HG03575 (cell line): ENCODE measurements at regions not wholly inside any gene's neighbourhood (a gene's known extent, or its start where the extent isn't known, plus 50 kb on each side); places are given as distances from the start of the nearest gene placed in this dataset.

Experiments used
- ATAC-seq: cut with Tn5 transposase; IDR thresholded peaks from one replicate; pipeline ENCODE4 v1.9.1; 2021; ENCODE audit not compliant: unreplicated experiment, insufficient number of reproducible peaks, low FRiP score; ENCODE audit errors: extremely low read depth

- ATAC-seq = no peak
Observed at GRCh38 chr5:93048858-93049257, 532.2 kb downstream of the NR2F1-AS1 start.

- ATAC-seq = no peak
Observed at GRCh38 chr5:93044859-93045666, 536.0 kb downstream of the NR2F1-AS1 start.

GRCh38 chr5:93039888-93040287 lies 541.1 kb downstream of the NR2F1-AS1 start:
- ATAC-seq = no peak

- ATAC-seq = no peak
Observed at GRCh38 chr5:93034621-93035590, 546.1 kb downstream of the NR2F1-AS1 start.

- no peak for ATAC-seq
Observed at GRCh38 chr5:93022796-93023447, 558.1 kb downstream of the NR2F1-AS1 start.

- ATAC-seq = no peak
Observed at GRCh38 chr5:93022211-93022610, 558.8 kb downstream of the NR2F1-AS1 start.

GRCh38 chr5:93019896-93020295 lies 561.1 kb downstream of the NR2F1-AS1 start:
- no peak for ATAC-seq

GRCh38 chr5:93018461-93018860 lies 562.6 kb downstream of the NR2F1-AS1 start:
- no peak for ATAC-seq

GRCh38 chr5:93017849-93018248 lies 563.2 kb downstream of the NR2F1-AS1 start:
- ATAC-seq = no peak

GRCh38 chr5:93017376-93017775 lies 563.6 kb downstream of the NR2F1-AS1 start:
- no peak for ATAC-seq

GRCh38 chr5:93010616-93011015 lies 570.4 kb downstream of the NR2F1-AS1 start:
- ATAC-seq = no peak

- ATAC-seq = no peak
Observed at GRCh38 chr5:93010037-93010436, 571.0 kb downstream of the NR2F1-AS1 start.

GRCh38 chr5:93008502-93009207 lies 572.4 kb downstream of the NR2F1-AS1 start:
- no peak for ATAC-seq

GRCh38 chr5:93006915-93007314 lies 574.1 kb downstream of the NR2F1-AS1 start:
- no peak for ATAC-seq

- no peak for ATAC-seq
Observed at GRCh38 chr5:92998456-92998855, 582.6 kb downstream of the NR2F1-AS1 start.

- ATAC-seq = no peak
Observed at GRCh38 chr5:92994392-92994791, 586.6 kb downstream of the NR2F1-AS1 start.

- no peak for ATAC-seq
Observed at GRCh38 chr5:92992073-92992472, 588.9 kb downstream of the NR2F1-AS1 start.

- no peak for ATAC-seq
Observed at GRCh38 chr5:92991581-92992067, 589.4 kb downstream of the NR2F1-AS1 start.

GRCh38 chr5:92990771-92991170 lies 590.2 kb downstream of the NR2F1-AS1 start:
- ATAC-seq = no peak
